ENCODE measurements at regions not wholly inside any gene's neighbourhood (a gene's known extent, or its start where the extent isn't known, plus 50 kb on each side); places are given as distances from the start of the nearest gene placed in this dataset.

- TF ChIP-seq CTCF (IDR thresholded peaks at IDR 0.05 in 2 of 3, conservative IDR thresholded peaks at IDR 0.05 in 1 of 3; ENCODE audit: control insufficient read depth in 2 of 3, extremely low read depth in 1 of 3, insufficient read depth in 1 of 3, low read depth in 3 of 3, low read length in 3 of 3) (no peak), NFYB (IDR thresholded peaks at IDR 0.05; ENCODE audit: insufficient read depth, low read depth, low read length) (no peak)
These were observed 58.2 kb upstream of the RPS23 start for GRCh38 chr5:82336226-82336958.

Data from GM12878 (cell line).